ENCODE measurements at regions not wholly inside any gene's neighbourhood (a gene's known extent, or its start where the extent isn't known, plus 50 kb on each side); places are given as distances from the start of the nearest gene placed in this dataset.

DNA sequence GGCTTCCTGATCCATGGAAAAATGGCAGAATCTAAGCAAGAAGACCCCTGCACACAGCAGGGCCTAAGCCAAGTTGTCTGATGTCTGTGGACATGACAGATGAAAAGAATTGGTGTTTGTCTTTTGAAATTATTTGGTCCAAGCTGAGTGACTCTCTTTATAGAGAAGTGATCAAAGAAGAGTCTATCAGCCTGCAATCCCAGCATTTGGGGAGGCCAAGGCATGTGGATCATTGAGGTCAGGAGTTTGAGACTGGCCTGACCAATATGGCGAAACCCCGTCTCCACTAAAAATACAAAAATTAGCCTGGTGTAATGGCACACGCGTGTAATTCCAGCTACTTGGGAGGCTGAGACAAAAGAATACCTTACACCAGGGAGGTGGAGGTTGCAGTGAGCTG is 64.8 kb upstream of the TUNAR start:
- H3K4me3 ChIP-seq (ENCODE audit: low read depth, poor library complexity, severe bottlenecking): no peak overlapping the region
- TF ChIP-seq, protein P1, sequence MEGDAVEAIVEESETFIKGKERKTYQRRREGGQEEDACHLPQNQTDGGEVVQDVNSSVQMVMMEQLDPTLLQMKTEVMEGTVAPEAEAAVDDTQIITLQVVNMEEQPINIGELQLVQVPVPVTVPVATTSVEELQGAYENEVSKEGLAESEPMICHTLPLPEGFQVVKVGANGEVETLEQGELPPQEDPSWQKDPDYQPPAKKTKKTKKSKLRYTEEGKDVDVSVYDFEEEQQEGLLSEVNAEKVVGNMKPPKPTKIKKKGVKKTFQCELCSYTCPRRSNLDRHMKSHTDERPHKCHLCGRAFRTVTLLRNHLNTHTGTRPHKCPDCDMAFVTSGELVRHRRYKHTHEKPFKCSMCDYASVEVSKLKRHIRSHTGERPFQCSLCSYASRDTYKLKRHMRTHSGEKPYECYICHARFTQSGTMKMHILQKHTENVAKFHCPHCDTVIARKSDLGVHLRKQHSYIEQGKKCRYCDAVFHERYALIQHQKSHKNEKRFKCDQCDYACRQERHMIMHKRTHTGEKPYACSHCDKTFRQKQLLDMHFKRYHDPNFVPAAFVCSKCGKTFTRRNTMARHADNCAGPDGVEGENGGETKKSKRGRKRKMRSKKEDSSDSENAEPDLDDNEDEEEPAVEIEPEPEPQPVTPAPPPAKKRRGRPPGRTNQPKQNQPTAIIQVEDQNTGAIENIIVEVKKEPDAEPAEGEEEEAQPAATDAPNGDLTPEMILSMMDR (IDR thresholded peaks at IDR 0.05): no peak
- TF ChIP-seq POLR2A (IDR thresholded peaks at IDR 0.05): no peak
- 88 to 97% methylated on average over 4 of the region's 4 CpGs for WGBS, 2 donors
- intact Hi-C loops (cut with DNase I; ENCODE audit: low total_unique reads): no loop called here
- DNase-seq (ENCODE audit: low spot score in 2 of 2): peak in 1 of 2 donors; percentile 17

DNA sequence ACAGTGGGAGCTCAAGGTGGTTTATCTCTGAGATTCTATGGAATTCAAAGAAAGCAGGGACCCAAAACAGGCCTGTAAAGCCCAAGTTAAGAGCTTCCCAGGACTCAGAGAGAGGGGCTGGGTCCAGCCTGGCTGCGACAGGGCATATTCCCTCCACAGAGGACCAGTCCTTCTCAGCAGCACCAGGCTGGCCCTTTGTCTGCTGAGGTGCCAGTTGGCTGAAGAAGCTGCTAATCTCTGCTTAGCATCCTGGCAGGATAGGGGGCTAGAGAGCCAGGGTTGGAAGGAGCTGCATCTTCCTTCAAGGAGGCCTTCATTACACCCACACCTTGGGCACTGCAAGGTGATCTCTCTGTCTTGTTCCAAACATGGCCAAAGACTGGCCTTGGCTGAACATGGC is 68.3 kb upstream of the TUNAR start:
- intact Hi-C loops (cut with DNase I; ENCODE audit: low total_unique reads): no loop called here
- TF ChIP-seq, protein P1 (IDR thresholded peaks at IDR 0.05): no peak
- no peak for TF ChIP-seq POLR2A (IDR thresholded peaks at IDR 0.05)
- no peak overlapping the region for H3K4me3 ChIP-seq (ENCODE audit: low read depth, poor library complexity, severe bottlenecking)
- no peak for DNase-seq (ENCODE audit: low spot score in 2 of 2)
- WGBS, 2 donors: 87 to 100% methylated on average over 1 of the region's 1 CpG

DNA sequence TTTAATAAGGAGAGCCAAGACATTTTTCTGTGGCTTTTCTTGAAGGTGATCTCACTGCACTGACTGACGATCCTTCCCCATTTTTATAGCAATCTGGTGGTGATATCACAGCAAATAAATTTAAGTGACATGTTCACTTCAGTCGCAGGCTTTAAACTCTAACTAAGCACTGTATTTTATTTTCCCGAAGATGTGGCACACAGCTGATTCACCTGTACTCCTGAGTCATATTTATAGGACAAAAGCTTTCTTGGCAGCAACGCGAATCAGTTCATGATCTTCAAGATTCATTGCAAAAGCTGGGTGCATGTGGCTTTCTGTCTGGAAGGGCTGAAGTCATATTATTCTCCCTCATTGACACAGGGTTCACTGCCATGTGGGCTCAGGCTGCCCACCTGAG is 79.8 kb upstream of the TUNAR start:
- no peak for TF ChIP-seq POLR2A (IDR thresholded peaks at IDR 0.05)
- TF ChIP-seq, protein P1 (IDR thresholded peaks at IDR 0.05): no peak

DNA sequence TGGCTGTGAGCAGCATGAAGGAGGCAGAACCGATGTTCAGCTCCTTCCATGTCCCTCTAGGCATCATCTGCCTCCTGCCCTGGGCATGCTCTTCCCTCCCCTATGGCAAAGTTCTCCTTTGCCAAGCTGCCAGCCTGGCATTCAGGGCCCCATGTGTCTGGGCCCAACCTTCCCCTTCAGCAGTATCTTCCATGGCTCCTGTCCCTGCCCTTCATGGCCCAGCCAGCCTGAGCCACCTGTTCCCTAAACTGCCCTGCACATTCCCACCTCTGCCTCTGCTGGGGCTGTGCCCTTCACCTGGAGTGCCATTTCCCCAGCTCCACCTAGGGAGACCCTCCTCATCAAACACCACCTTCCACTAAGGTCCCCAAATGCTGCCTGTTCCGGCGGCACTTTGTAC is 74.0 kb upstream of the TCL1A start:
- DNase-seq (ENCODE audit: low spot score in 2 of 2): peak in 1 of 2 donors; percentile 60
- intact Hi-C loops (cut with DNase I; ENCODE audit: low total_unique reads): no loop called here
- TF ChIP-seq, protein P1 (IDR thresholded peaks at IDR 0.05): no peak
- H3K4me3 ChIP-seq (ENCODE audit: low read depth, poor library complexity, severe bottlenecking): no peak overlapping the region
- 82 to 92% methylated on average over 3 of the region's 3 CpGs for WGBS, 2 donors

More for the DNA sequence above, 79.8 kb upstream of the TUNAR start:
- intact Hi-C loops (cut with DNase I; ENCODE audit: low total_unique reads): no loop called here
- no peak overlapping the region for H3K4me3 ChIP-seq (ENCODE audit: low read depth, poor library complexity, severe bottlenecking)
- DNase-seq (ENCODE audit: low spot score in 2 of 2): no peak
- WGBS, 2 donors: 45 to 64% methylated on average over 5 of the region's 5 CpGs

DNA sequence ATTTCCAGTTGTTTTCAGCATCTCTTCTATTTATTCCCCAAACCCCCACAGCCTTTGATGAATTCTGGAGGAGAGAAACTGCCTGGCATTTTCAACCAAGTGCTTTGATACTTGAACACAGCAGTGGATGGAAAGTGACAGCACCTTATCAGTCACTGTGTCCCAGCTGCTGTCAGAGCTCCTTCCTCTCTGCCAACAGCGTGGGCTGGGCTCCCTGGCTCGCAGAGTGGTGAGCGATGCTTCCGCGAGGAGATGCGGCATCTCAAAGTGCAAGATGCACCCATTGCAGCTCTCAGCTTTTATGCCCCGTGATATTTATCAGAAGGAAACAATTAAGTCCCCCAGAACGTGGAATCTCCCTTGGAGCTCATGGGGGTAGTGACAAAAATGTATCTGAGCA is 72.6 kb upstream of the TCL1A start:
- DNase-seq (ENCODE audit: low spot score in 2 of 2): peak in 1 of 2 donors; percentile 43
- 74 to 77% methylated on average over 8 of the region's 8 CpGs for WGBS, 2 donors
- no peak overlapping the region for H3K4me3 ChIP-seq (ENCODE audit: low read depth, poor library complexity, severe bottlenecking)
- intact Hi-C loops (cut with DNase I; ENCODE audit: low total_unique reads): no loop called here
- no peak for TF ChIP-seq POLR2A (IDR thresholded peaks at IDR 0.05)
- TF ChIP-seq, protein P1 (IDR thresholded peaks at IDR 0.05): no peak

DNA sequence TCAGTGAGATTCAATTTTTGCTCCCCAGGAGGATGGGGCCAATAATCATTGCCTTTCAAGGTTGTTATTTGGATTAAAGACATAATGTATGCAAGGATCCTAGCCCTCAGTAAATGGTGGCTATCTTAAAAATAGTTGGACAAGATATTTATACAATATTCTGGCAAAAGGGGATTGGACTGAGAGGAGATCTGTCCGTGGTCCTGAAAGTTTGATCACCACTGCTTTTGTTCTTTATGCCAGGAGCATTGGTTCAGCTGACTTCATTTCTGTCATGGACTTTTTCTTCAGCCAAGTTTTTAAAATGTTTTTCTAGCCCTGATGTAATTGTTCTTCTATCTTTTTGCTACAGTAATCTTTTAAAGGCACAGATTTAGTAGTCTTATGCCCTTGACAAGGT is 70.2 kb upstream of the TCL1A start:
- DNase-seq (ENCODE audit: low spot score in 2 of 2): no peak
- 0% methylated on average over 1 of the region's 1 CpG for WGBS, 2 donors
- H3K4me3 ChIP-seq (ENCODE audit: low read depth, poor library complexity, severe bottlenecking): no peak overlapping the region
- TF ChIP-seq, protein P1 (IDR thresholded peaks at IDR 0.05): no peak
- TF ChIP-seq POLR2A (IDR thresholded peaks at IDR 0.05): no peak
- intact Hi-C loops (cut with DNase I; ENCODE audit: low total_unique reads): no loop called here

All from lower leg skin (tissue), 4 donors.